ENCODE measurements at regions not wholly inside any gene's neighbourhood (a gene's known extent, or its start where the extent isn't known, plus 50 kb on each side); places are given as distances from the start of the nearest gene placed in this dataset.

GRCh38 chr12:60014436-60014835, 418.6 kb downstream of the SLC16A7 start:
- peaks cover 0 to 1% (median 0%) of the 10 kb centered on the region in 3 donors for H3K27me3 Mint-ChIP-seq (ENCODE audit: low read depth in 3 of 3)
- Histone ChIP-seq H3K27me3 (ENCODE audit: control insufficient read depth in 2 of 2, insufficient read depth in 2 of 2, low read length in 2 of 2) (no peaks in the 10 kb centered on the region), H3K4me1 (ENCODE audit: control insufficient read depth in 1 of 2, insufficient read depth in 2 of 2, low read length in 2 of 2) (no peaks in the 10 kb centered on the region), H3K9me3 (replicated peaks in 1 of 2; ENCODE audit: control insufficient read depth in 1 of 2, insufficient read depth in 1 of 2, low read length in 2 of 2) (peaks cover 3 to 8% of the 10 kb centered on the region in 2 donors), H3K4me2 (replicated peaks; ENCODE audit: extremely low read depth, low read length, poor library complexity, severe bottlenecking) (no peak overlapping the region), H4K20me1 (ENCODE audit: insufficient read depth, low read length) (no peaks in the 10 kb centered on the region), H3K9ac (ENCODE audit: insufficient read depth, low read length, poor library complexity, severe bottlenecking) (no peak overlapping the region), H2AFZ (ENCODE audit: insufficient read depth, low read depth, low read length, poor library complexity, severe bottlenecking) (no peak overlapping the region), H3K4me3 (replicated peaks in 1 of 3; ENCODE audit: low read depth in 2 of 3, low read length in 3 of 3) (no peak overlapping the region), H3K79me2 (ENCODE audit: insufficient read depth, low read length) (no peaks in the 10 kb centered on the region), H3K36me3 (replicated peaks in 1 of 2; ENCODE audit: control insufficient read depth in 1 of 2, insufficient read depth in 2 of 2, low read length in 2 of 2) (no peaks in the 10 kb centered on the region), H3K27ac (ENCODE audit: low read depth in 1 of 2, low read length in 2 of 2) (no peak overlapping the region)
- no peaks in the 10 kb centered on the region for H3K4me1 Mint-ChIP-seq
- intact Hi-C loops (cut with micrococcal nuclease) = no loop called here
- DNase-seq = no peak
- peaks cover 0 to 8% (median 4%) of the 10 kb centered on the region in 7 donors for H3K9me3 Mint-ChIP-seq
- no peaks in the 10 kb centered on the region for H3K36me3 Mint-ChIP-seq
- H3K27ac Mint-ChIP-seq = no peak overlapping the region
- TF ChIP-seq CTCF (IDR thresholded peaks at IDR 0.05) = no peak
- H3K4me3 Mint-ChIP-seq = no peak overlapping the region

GRCh38 chr12:60020068-60020467, 424.2 kb downstream of the SLC16A7 start:
- Histone ChIP-seq H3K36me3 (replicated peaks in 1 of 2; ENCODE audit: control insufficient read depth in 1 of 2, insufficient read depth in 2 of 2, low read length in 2 of 2) (no peaks in the 10 kb centered on the region), H4K20me1 (ENCODE audit: insufficient read depth, low read length) (no peaks in the 10 kb centered on the region), H3K9ac (ENCODE audit: insufficient read depth, low read length, poor library complexity, severe bottlenecking) (no peak overlapping the region), H3K4me1 (ENCODE audit: control insufficient read depth in 1 of 2, insufficient read depth in 2 of 2, low read length in 2 of 2) (no peaks in the 10 kb centered on the region), H3K4me2 (replicated peaks; ENCODE audit: extremely low read depth, low read length, poor library complexity, severe bottlenecking) (no peak overlapping the region), H3K4me3 (replicated peaks in 1 of 3; ENCODE audit: low read depth in 2 of 3, low read length in 3 of 3) (no peak overlapping the region), H3K9me3 (replicated peaks in 1 of 2; ENCODE audit: control insufficient read depth in 1 of 2, insufficient read depth in 1 of 2, low read length in 2 of 2) (peaks cover 6 to 15% of the 10 kb centered on the region in 2 donors), H3K27me3 (ENCODE audit: control insufficient read depth in 2 of 2, insufficient read depth in 2 of 2, low read length in 2 of 2) (no peaks in the 10 kb centered on the region), H3K79me2 (ENCODE audit: insufficient read depth, low read length) (no peaks in the 10 kb centered on the region), H2AFZ (ENCODE audit: insufficient read depth, low read depth, low read length, poor library complexity, severe bottlenecking) (no peak overlapping the region), H3K27ac (ENCODE audit: low read depth in 1 of 2, low read length in 2 of 2) (no peak overlapping the region)
- intact Hi-C loops (cut with micrococcal nuclease) = no loop called here
- no peak for TF ChIP-seq CTCF (IDR thresholded peaks at IDR 0.05)
- H3K9me3 Mint-ChIP-seq = peaks cover 4 to 14% (median 11%) of the 10 kb centered on the region in 7 donors
- H3K4me1 Mint-ChIP-seq = no peaks in the 10 kb centered on the region
- H3K27me3 Mint-ChIP-seq (ENCODE audit: low read depth in 3 of 3) = peaks cover 0 to 1% (median 0%) of the 10 kb centered on the region in 3 donors
- H3K36me3 Mint-ChIP-seq = no peaks in the 10 kb centered on the region
- DNase-seq = no peak
- no CpG with 5 or more reads among the region's 2 CpGs for WGBS (ENCODE audit: insufficient coverage)
- H3K27ac Mint-ChIP-seq = no peak overlapping the region
- H3K4me3 Mint-ChIP-seq = no peak overlapping the region

Measured in CD14-positive monocyte (primary cell).